Stimulated activated CD4-positive, alpha-beta T cell treated with anti-CD3 and anti-CD28 coated beads, Interleukin-12 subunit alpha, Interleukin-12 subunit beta, amount 100 ng/mL, for 24 hours (primary cell): ENCODE measurements at regions not wholly inside any gene's neighbourhood (a gene's known extent, or its start where the extent isn't known, plus 50 kb on each side); places are given as distances from the start of the nearest gene placed in this dataset.
"Not testable (repeated sequence)": the region's sequence is repeated elsewhere in the genome, so short reads cannot be mapped to it uniquely, and the experiment has no call there.

Experiments used
- DNase-seq, 2 experiments: peaks; one replicate each; pipeline ENCODE4 v3.0.0-alpha.2; 2020; ENCODE audit warnings: low read depth in 2 of 2

DNA sequence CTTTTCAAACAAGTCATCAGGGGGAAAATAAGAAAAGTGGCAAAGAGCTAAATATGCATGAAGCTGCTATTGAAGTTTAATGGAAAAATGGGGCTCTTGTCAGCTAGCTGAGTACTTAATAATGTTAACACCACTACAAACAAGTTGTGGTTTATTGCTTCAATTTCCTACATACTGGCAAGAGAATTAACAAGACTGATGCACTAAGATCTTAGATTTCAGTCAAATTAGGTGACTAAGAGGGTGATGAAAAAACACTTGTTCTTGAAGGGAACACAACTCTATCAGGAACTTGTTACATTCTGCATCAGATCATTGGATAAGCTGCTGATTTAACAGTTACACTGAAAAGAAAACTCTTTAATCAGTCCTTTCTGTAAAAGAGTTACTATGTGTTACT is 234.6 kb upstream of the AFF2 start:
- no peak for DNase-seq

DNA sequence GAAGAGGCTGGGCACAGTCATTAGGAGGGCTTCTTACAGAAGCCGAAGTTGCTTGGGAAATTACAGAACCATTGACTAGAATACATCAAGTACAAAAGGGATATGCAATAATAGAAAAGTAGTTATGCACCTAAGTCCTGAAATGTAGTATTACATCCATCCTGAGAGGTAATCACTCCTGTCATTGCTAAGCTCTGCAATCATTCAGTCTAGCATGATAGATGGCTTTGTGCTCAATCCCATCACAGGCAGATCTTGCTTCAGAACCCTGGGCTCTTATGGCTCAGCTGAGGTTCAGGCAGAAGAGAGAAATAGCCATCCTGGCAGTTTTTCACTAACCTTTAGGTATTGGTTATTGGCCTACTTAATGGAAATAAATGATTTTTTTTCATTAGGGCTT is 231.7 kb upstream of the AFF2 start:
- DNase-seq, result no peak

DNA sequence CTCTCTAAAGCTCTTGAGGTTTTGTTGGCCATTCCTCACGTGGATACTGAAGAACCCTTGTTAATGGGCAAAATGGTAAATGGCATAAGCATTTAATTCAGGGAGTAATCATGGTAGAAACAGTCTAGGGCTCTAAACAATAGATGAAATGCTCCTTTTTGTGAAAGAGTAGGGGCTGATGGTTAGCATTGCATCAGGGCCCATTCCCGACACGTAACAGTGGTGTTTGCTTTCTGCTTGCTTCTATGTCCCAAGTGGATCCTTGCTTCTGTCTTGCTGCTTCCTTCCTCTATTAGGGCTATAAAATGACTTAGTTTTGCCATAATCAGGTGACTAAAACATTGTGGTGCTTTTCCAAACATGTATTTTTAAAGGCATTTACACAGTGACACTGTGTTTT is 230.9 kb upstream of the AFF2 start:
- DNase-seq, result no peak

DNA sequence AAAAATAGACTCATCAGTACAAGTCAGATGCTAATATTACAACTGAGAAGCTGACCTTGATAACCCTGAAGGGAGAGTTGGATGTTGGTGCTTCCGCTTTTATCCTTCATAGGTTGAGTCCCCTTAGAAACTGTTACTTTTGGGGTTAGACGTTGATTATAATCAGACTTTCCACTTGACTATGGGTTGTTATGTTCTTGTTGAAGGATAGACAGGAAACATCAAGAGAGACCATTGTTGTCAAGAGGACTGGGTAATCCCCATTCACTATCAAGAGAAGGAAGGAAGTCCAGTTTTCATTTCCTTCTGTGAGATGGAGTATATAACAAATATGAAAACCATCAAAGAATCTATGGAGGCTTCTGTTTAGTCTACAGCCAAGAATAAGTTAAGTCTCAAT is 229.9 kb upstream of the AFF2 start:
- no peak for DNase-seq

DNA sequence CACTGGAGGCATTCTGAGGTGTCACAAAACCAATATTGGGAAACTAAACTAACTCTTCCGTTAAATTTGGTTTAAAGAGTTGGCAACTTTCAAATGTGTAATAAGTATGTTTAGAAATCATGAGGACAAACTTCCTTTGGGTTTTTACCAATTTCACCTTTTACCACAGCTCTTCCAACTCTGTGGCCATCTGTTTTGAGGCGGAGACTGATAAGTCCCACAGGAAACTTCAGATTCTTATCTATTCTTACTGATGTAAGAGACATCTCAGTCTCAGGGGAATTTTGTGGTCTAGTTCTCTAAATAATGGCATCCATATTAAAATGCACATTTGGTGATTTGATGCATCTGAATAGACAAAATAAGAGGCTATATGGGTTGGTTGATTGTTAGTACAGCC is 229.2 kb upstream of the AFF2 start:
- no peak for DNase-seq

DNA sequence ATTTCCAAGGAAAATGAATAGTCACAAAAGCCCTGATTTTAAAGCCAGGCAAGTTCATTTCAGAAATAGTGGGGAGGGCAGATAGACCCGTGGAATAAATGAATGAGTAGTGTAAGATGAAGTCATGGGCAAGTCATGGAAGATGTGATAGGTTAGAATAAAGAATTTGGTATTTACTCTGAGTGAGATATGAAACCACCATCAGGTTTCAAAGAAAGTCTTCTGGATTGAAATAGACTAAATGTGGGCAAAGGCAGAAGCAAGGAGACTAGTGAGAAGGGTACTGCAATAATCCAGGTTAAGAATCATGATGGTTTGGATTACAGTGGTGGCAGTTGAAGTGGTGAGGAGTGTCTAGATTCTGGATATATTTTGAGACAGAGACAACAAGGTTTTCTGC is 218.5 kb upstream of the AFF2 start:
- DNase-seq, result no peak

DNA sequence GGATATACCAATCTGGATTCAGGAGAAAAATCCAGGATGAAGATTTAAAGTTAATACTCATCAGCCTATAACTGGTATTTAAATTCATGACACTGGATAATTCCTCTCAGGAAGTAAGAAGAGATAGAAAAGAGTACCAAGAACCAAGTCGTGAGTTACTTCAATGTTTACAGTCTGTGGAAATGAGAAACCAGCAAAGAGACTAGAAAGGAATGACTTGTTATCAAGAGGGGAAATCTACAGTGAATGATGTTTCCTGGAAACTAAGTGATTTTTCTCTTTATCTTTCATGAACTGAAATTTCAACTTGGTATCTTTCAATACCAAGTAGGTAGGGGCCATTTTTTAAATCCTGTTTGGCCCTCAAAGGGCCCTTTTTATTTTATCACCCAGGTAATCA is 217.9 kb upstream of the AFF2 start:
- no peak for DNase-seq

DNA sequence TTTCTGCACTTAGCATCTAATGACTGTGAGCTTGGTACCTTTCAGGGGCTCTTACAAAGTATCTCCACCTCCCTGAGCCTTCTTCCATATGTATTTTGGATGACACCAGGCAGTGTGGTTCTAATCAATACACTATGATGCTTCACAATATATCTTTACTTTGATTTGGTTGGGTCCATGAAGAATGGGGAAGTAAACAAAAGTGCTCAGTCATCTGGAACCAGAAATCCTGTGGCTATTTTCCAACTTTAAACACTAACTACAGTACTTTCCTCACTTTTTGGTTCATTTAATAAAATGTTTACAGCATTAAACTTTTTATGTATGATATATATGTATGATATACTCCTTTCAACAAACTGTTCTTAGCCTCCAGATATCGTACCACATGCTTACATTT is 216.4 kb upstream of the AFF2 start:
- no peak for DNase-seq

DNA sequence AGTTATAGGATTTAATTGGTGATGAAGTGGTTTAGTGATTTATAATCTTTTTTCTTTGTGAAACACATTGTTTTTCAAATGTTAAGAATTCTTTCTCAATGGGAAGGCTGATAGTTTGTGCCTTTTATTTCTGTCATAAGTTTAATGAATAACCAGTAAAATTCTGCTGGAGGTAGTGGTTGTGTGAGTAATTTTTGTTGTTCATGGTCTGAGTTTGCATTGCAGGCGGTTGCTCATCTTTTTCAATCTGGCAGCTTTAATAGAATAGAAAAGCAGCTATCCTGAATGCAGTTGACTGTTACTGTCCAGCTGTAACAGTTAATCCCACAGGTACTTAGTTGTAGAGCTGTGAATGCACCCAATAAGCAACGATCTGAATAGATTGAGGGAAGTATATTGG is 215.6 kb upstream of the AFF2 start:
- no peak for DNase-seq

DNA sequence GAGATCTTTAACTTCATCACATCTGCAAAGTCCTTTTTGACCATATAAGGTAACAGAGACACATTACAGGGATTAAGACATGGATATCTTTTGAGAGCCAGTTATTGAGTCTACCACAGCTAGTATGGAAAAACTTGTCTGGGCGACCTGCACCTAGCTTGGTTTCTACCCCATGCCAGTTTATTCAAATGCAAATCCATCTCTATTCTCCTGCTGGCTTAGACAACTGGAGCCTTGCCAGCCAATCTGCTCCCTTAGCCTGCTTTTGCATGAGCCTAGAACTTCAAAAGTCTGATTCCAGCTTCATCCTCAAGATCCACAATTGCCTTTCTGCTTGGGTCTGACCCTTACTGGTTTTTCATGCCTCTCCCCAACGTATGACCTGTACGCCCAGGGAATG is 212.0 kb upstream of the AFF2 start:
- DNase-seq, result no peak

DNA sequence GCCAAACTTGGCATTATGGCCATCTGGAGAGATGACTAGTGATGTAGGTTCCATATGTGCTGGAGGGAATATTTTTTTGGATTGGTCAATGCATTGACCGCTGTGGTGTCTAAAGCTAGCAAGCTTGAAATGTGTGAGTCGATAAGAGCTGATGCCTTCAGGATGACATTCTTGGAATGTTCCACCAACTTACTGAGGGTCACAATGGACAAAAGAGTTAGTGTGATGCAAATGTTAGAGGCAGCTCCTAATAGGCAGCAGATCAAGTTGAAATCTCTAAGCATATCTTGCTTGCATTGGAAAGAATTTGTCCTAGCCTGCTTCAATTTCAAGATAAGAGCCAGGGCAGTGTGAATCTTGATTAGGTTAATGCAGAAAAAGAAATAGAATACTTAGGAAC is 210.4 kb upstream of the AFF2 start:
- DNase-seq, result no peak

DNA sequence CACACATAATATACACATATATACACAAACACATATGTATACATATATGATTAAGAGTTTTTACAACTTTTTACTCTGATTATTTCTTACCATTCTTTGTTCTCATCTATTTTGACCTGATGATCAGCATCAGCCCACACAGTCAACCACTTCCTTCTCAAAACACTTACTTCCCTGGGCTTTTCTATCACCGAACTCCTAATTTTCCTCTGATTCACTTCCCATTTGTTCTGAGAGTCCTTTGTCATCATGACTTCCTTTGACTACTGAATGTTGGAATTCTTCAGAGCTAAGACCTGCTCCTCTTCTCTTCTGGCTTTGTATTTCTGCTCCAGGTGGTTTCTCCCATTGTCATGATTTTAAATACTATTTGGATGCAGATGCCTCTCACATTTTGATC is 209.5 kb upstream of the AFF2 start:
- no peak for DNase-seq

DNA sequence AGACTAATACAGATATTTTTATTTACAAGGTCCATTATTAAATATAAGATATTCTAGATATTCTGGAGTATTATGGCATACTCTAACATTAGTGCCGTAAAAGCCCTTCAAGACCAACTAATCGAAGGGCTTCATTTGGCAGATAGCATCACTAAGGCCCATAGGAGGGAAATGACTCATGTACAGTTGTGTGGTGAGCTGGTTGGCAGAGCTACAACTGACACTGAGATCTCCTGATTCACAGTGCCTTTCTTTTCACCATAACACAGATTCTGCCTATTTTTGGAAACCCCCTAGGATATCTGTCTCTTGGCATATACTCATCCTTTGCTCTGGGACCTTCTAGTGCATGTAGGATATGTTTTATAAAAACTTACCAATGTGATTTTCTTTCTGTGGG is 201.7 kb upstream of the AFF2 start:
- no peak for DNase-seq

DNA sequence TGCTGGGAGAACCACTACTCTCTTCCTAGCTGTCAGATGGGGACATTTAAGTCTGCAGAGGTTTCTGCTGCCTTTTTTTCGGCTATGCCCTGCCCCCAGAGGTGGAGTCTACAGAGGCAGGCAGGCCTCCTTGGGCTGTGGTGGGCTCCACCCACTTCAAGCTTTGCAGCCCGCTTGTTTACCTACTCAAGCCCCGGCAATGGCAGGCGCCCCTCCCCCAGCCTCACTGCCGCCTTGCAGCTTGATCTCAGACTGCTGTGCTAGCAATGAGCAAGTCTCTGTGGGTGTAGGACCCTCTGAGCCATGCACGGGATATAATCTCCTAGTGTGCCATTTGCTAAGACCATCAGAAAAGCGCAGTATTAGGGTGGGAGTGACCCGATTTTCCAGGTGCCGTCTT is 195.2 kb upstream of the AFF2 start:
- DNase-seq, result not testable (repeated sequence)

DNA sequence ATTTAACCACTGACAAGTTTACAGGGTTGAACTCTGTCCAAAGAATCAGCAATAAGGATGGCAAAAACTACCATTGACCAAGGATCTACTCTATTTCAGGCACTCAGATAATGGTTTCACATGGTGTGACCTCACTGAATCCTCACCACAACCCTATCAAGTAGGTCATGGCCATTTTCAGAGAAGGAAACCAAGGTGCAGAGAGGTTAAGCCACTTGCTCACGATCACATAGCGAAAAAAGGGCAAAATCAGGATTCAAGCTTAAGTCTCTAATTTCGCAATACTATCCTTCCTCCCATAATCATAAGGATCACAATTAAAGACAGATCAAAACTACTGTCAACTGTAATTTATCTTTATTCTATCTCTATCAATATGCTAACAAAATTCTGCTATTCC is 191.0 kb upstream of the AFF2 start:
- no peak for DNase-seq

DNA sequence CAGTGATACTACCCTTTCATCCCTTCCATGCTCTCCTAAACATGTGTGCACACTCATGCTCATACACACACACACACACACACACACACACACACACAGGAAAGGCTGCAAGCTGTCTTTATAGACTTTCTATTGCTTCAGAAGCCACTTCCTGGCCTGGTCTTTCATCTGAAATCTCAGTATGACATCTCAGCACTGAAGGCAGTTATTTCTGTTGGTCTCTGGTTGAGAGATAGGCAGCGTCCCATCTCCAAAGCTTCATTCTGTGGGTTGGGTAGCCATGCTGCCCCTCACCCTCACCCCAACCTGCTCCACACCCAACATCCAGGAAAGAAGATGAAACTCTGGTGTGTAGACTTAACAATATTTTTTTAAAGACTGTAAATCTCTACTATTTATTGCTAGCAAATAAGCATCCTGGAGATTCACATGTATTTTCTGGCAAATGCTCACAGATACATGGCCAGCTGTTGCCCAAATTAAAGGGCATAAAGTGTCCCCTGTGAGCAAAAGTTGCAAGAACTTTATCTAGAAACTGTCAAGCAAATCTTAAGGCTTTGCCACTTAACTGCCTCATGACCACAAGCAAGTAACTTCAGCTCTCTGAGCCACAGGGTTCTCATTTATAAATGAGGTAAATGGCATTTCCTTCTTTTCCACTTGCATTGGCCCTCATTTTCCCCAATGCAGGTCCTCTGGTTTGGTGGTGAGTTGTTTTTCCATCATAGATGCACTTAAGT is 189.8 kb upstream of the AFF2 start:
- peak in 1 of 2 experiments; percentile 26 for DNase-seq

DNA sequence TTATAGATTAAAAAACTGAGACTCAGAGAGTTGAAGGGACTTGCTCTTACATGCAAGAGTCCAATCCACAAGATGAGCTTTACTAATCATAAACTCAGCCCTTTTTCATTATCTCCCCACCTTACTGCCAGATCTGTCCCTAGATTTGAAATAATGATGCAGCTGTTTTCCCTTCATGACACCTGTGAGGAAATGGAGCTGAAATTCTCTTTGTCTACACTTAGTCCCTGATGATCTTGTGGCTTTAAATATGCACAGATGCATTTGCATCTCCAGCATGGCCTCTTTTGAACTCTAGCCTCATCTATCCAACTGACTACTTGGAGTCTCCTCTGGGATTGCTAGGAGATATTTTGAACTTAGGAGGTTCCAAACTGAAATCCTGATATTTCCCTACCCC is 188.9 kb upstream of the AFF2 start:
- no peak for DNase-seq

DNA sequence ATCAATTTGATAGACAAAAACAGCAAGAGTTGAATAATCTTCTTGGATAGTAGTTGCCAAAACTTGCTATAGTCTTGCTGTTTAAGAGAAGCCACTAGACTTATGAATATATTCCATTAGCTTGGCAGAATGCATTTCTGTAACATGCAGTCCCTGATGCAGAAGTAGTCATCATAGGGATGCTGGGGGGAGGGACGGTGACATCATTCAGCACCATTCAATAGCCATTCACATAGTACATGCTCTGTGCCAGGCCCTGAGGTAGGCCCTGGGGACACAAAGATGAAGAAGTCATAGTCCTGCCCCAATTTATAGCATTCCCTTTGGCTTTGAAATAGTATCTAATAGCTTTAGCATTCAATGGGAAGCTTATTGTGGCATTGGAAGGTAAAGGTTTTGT is 185.5 kb upstream of the AFF2 start:
- no peak for DNase-seq

DNA sequence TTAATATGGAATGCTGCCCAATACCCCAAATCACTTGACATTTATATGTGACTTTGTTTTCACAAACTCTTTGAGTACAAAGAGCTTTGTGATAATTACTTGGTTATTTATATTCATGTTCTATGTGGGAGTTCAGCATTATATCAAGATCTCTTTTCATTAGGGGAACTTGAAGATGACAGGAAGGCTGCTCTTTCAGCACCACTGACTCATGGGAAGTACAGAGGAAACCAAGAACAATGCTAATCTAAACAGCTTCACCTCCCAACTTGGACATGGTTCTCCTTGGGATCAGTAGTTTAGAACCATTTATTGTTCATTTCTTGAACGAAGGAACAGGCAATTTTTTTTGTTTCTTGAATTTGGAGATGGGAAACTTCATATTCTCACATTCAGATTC is 184.0 kb upstream of the AFF2 start:
- DNase-seq, result no peak

DNA sequence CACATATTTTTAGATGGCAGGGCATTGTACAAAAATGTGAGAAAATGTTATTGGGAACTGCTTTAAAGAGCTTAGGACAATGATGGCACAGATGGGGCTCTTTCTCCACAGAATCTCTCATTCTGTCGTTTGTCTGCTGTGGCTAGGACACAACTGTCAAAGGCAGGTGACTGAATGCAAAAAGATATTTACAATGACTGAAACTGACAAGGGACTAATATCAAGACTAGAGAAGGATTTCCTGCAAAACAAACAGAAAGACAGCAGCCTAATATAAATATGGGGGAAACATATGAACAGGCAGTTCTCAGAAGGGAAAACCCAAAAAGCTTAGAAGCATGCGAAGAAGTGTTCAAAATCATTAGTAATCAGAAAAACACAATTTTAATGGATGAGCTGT is 177.5 kb upstream of the AFF2 start:
- no peak for DNase-seq

DNA sequence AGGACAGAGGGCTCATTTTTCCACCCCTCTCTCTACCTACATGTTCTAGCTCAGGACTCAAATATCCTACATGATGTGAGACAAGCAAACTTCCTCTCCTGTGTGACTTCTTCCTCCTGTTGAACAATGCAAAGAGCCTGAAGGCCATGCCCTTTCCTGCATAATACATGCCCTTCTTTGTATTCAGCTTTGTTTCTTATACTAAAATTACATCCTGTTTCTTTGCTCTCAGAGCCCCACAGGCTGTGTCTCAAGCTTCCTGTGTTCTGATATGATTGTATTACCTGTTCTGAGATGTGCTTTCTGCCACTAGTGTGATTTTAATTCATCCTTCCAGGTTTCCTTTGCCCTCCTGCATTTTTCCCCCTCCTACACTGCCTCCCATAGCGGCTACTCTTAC is 166.4 kb upstream of the AFF2 start:
- no peak for DNase-seq

DNA sequence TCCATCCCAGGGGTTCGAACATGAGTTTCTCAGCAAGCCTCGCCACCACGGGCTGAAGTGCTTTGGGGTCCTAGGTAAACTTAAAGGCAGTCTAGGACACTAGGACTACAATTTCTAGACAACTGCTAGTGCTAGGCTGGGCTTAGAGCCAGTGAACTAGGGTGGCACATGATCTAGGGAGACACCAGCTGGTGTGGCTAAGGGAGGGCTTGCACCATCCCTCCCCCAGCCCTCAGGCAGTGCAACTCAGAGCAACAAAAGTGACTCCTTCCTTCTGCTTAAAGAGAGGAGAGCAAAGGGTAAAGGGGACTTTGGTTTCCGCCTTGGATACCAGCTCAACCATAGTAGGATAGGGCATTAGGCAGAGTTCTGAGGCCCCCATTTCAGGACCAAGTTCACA is 162.5 kb upstream of the AFF2 start:
- no peak for DNase-seq

DNA sequence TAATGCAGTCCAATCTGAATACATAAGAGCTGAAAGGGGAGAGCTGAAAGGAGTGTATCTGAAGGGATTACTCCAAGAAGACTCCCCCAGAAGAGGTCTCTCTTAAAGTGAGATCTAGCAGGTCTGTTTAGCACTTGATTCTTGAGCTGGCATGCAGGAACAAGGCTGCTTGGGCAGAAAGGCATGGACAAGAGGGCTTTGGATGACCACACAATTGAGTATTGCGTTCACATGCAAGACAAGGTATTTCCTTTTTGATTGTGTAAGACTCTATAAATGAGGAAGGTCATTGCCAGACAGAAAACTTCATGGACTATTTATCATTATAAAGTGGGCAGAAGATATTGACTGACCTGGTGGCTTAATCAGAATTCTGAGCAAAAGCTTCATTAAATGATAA is 145.5 kb upstream of the AFF2 start:
- DNase-seq, result no peak

DNA sequence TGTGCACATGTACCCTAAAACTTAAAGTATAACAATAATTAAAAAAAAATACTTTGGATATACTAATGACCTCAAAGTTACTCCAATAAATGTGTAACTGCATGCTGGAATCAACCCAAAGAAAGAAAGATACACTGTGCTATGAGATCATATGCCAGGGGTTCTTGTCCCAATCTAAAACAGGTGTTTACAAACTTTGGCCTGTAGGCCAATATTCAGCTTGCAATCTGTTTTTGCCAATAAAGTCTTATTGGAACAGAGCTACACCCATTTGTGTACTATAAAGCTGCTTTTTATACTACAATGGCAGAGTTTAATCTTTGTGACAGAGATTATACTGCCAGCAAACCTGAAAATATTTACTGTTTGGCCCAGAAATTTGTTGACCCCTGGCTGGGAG is 138.8 kb upstream of the AFF2 start:
- no peak for DNase-seq
